Left ventricle myocardium superior (tissue), 1 donor: ENCODE measurements at regions not wholly inside any gene's neighbourhood (a gene's known extent, or its start where the extent isn't known, plus 50 kb on each side); places are given as distances from the start of the nearest gene placed in this dataset.

Experiments used
- ATAC-seq: fragments of 200-7000 bp; cut with Tn5 transposase; one replicate; pipeline ENCODE4 v1.9.1; 2020; ENCODE audit warnings: mild to moderate bottlenecking, moderate library complexity
- DNase-seq: peaks from one replicate; pipeline ENCODE4 v3.0.0-alpha.2; 2020
- intact Hi-C: fragments of 100-400 bp; cut with micrococcal nuclease; formaldehyde crosslinking; loops from one replicate; pipeline ENCODE4 v1.11.0; 2022
- donor health status: DM: no; HTN: yes; CAD: no; lungs with severe emphysema.

GRCh38 chr2:116645155-116645554, 1169.3 kb upstream of the DDX18 start:
- DNase-seq: no peak
- no peak for ATAC-seq
- intact Hi-C loops: no loop called here

- no peak for DNase-seq
- no peak for ATAC-seq
- intact Hi-C loops: no loop called here
Observed at GRCh38 chr2:116668691-116669090, 1145.8 kb upstream of the DDX18 start.

- DNase-seq: no peak
Observed at GRCh38 chr2:116669782-116670181, 1144.7 kb upstream of the DDX18 start.

GRCh38 chr2:116674188-116674587, 1140.3 kb upstream of the DDX18 start:
- ATAC-seq (no peak), DNase-seq (no peak)
- intact Hi-C loops: no loop called here

More at GRCh38 chr2:116669782-116670181, 1144.7 kb upstream of the DDX18 start:
- no peak for ATAC-seq
- intact Hi-C loops: no loop called here

GRCh38 chr2:116676776-116677175, 1137.7 kb upstream of the DDX18 start:
- no peak for ATAC-seq
- DNase-seq: no peak
- intact Hi-C loops: no loop called here

- intact Hi-C loops: no loop called here
- no peak for DNase-seq
- ATAC-seq: no peak
Observed at GRCh38 chr2:116680256-116680936, 1134.1 kb upstream of the DDX18 start.

GRCh38 chr2:116687371-116687770, 1127.1 kb upstream of the DDX18 start:
- DNase-seq: no peak
- intact Hi-C loops: no loop called here
- no peak for ATAC-seq

- ATAC-seq (no peak), DNase-seq (no peak)
- intact Hi-C loops: no loop called here
Observed at GRCh38 chr2:116692988-116693387, 1121.5 kb upstream of the DDX18 start.

GRCh38 chr2:116696223-116696622, 1118.3 kb upstream of the DDX18 start:
- DNase-seq: no peak
- intact Hi-C loops: no loop called here
- no peak for ATAC-seq

GRCh38 chr2:116696903-116697302, 1117.6 kb upstream of the DDX18 start:
- no peak for ATAC-seq
- DNase-seq: no peak
- intact Hi-C loops: no loop called here

GRCh38 chr2:116706396-116706795, 1108.1 kb upstream of the DDX18 start:
- intact Hi-C loops: no loop called here
- ATAC-seq: no peak
- DNase-seq: no peak

- no peak for DNase-seq
- no peak for ATAC-seq
- intact Hi-C loops: no loop called here
Observed at GRCh38 chr2:116716038-116716437, 1098.5 kb upstream of the DDX18 start.

GRCh38 chr2:116716444-116716843, 1098.0 kb upstream of the DDX18 start:
- DNase-seq (no peak), ATAC-seq (no peak)
- intact Hi-C loops: no loop called here

- DNase-seq: no peak
- ATAC-seq: no peak
- intact Hi-C loops: no loop called here
Observed at GRCh38 chr2:116717832-116718231, 1096.7 kb upstream of the DDX18 start.

- ATAC-seq: no peak
- intact Hi-C loops: no loop called here
- no peak for DNase-seq
Observed at GRCh38 chr2:116718451-116718850, 1096.0 kb upstream of the DDX18 start.

- intact Hi-C loops: no loop called here
- ATAC-seq (no peak), DNase-seq (no peak)
Observed at GRCh38 chr2:116719836-116720235, 1094.7 kb upstream of the DDX18 start.

GRCh38 chr2:116724550-116724949, 1089.9 kb upstream of the DDX18 start:
- ATAC-seq: no peak
- intact Hi-C loops: no loop called here

GRCh38 chr2:116732322-116732721, 1082.2 kb upstream of the DDX18 start:
- DNase-seq (no peak), ATAC-seq (no peak)
- intact Hi-C loops: no loop called here

More at GRCh38 chr2:116724550-116724949, 1089.9 kb upstream of the DDX18 start:
- DNase-seq: no peak

- no peak for DNase-seq
- no peak for ATAC-seq
- intact Hi-C loops: no loop called here
Observed at GRCh38 chr2:116733699-116734098, 1080.8 kb upstream of the DDX18 start.

- no peak for ATAC-seq
- intact Hi-C loops: no loop called here
- DNase-seq: no peak
Observed at GRCh38 chr2:116737951-116738350, 1076.5 kb upstream of the DDX18 start.

GRCh38 chr2:116747103-116747502, 1067.4 kb upstream of the DDX18 start:
- intact Hi-C loops: no loop called here
- DNase-seq (no peak), ATAC-seq (no peak)

- intact Hi-C loops: no loop called here
- DNase-seq (no peak), ATAC-seq (no peak)
Observed at GRCh38 chr2:116749994-116750393, 1064.5 kb upstream of the DDX18 start.
